ENCODE measurements at regions not wholly inside any gene's neighbourhood (a gene's known extent, or its start where the extent isn't known, plus 50 kb on each side); places are given as distances from the start of the nearest gene placed in this dataset.

DNA sequence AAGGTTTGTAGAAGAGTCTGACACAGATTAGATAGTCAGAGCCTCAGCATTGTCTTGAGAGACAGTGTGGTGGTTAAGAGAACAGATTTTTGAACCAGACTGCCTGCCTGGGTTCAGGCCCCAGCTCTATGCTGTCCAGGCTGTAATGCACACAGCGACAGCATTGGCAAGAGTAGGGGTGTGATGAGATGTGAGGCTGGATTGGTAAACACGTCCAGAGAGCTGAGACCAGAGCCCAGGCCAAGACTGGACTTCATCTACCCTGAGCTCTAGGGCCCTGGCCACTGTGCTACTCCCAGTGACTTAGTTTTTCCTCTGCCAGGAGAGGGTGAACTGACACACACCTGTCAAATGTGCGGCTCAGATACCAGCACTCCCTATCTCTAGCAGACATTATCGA, 360.4 kb downstream of the RPS24 start:
- no peak for TF ChIP-seq RAD21 (IDR thresholded peaks at IDR 0.05; ENCODE audit: low read depth)
- no peak for TF ChIP-seq ZBTB7A (IDR thresholded peaks at IDR 0.05; ENCODE audit: low read depth)
- TF ChIP-seq CREB1 (IDR thresholded peaks at IDR 0.05; ENCODE audit: low read depth) = no peak
- no peak for TF ChIP-seq NFIC (IDR thresholded peaks at IDR 0.05)
- TF ChIP-seq CEBPB (IDR thresholded peaks at IDR 0.05) = no peak
- TF ChIP-seq MAX (IDR thresholded peaks at IDR 0.05) = no peak
- no peak for TF ChIP-seq EP300 (IDR thresholded peaks at IDR 0.05; ENCODE audit: borderline replicate concordance)
- no peak for TF ChIP-seq FOXM1 (IDR thresholded peaks at IDR 0.05; ENCODE audit: borderline replicate concordance, low read depth)
- no peak for TF ChIP-seq TCF12 (IDR thresholded peaks at IDR 0.05; ENCODE audit: low read depth)
- TF ChIP-seq, protein P1, sequence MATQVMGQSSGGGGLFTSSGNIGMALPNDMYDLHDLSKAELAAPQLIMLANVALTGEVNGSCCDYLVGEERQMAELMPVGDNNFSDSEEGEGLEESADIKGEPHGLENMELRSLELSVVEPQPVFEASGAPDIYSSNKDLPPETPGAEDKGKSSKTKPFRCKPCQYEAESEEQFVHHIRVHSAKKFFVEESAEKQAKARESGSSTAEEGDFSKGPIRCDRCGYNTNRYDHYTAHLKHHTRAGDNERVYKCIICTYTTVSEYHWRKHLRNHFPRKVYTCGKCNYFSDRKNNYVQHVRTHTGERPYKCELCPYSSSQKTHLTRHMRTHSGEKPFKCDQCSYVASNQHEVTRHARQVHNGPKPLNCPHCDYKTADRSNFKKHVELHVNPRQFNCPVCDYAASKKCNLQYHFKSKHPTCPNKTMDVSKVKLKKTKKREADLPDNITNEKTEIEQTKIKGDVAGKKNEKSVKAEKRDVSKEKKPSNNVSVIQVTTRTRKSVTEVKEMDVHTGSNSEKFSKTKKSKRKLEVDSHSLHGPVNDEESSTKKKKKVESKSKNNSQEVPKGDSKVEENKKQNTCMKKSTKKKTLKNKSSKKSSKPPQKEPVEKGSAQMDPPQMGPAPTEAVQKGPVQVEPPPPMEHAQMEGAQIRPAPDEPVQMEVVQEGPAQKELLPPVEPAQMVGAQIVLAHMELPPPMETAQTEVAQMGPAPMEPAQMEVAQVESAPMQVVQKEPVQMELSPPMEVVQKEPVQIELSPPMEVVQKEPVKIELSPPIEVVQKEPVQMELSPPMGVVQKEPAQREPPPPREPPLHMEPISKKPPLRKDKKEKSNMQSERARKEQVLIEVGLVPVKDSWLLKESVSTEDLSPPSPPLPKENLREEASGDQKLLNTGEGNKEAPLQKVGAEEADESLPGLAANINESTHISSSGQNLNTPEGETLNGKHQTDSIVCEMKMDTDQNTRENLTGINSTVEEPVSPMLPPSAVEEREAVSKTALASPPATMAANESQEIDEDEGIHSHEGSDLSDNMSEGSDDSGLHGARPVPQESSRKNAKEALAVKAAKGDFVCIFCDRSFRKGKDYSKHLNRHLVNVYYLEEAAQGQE (IDR thresholded peaks at IDR 0.05; ENCODE audit: low read depth) = no peak
- no peak for TF ChIP-seq TAF1 (IDR thresholded peaks at IDR 0.05; ENCODE audit: low read depth)
- no peak for TF ChIP-seq USF1 (IDR thresholded peaks at IDR 0.05)
- TF ChIP-seq EGR1 (IDR thresholded peaks at IDR 0.05) = no peak
- TF ChIP-seq TEAD4 (IDR thresholded peaks at IDR 0.05) = no peak

Measured in Ishikawa (cell line).